Lower leg skin (tissue), 3 donors: ENCODE measurements at regions not wholly inside any gene's neighbourhood (a gene's known extent, or its start where the extent isn't known, plus 50 kb on each side); places are given as distances from the start of the nearest gene placed in this dataset.

ENCODE experiments used
- POLR2A ChIP-seq, 2 donors: fragments of 450-650 bp; IDR thresholded peaks; one replicate each; pipeline ENCODE4 v1.6.1; 2016 to 2017; ENCODE audit warnings: antibody characterized with exemption in 2 of 2, mild to moderate bottlenecking in 1 of 2, moderate library complexity in 1 of 2
- TF ChIP-seq, protein P1 (sequence below), 3 donors: fragments of 450-650 bp; IDR thresholded peaks; one replicate each; pipeline ENCODE4 v1.5.1; 2016; ENCODE audit warnings: antibody characterized with exemption in 3 of 3, mild to moderate bottlenecking in 3 of 3, moderate library complexity in 2 of 3

DNA sequence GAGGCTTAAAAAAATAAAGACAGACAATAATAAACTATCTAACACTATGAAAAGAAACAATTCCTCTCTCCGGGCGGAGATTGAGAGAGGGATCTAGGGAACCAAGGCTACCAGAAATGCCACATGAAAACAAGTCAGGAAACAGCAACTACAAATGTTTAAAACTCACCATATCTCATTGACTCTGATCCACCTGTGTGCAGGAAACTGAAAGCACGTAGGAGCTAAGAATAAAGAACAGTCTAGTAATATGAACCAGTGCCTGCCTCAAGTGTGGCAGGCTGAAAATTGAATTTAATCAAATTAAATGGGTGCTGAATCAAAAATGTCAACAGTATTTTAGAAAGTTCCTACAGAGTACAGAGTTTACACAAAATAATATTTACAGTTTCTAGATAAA lies 1701.0 kb downstream of the SLITRK5 start:
- TF ChIP-seq POLR2A (IDR thresholded peaks at IDR 0.05), result no peak
- TF ChIP-seq, protein P1, sequence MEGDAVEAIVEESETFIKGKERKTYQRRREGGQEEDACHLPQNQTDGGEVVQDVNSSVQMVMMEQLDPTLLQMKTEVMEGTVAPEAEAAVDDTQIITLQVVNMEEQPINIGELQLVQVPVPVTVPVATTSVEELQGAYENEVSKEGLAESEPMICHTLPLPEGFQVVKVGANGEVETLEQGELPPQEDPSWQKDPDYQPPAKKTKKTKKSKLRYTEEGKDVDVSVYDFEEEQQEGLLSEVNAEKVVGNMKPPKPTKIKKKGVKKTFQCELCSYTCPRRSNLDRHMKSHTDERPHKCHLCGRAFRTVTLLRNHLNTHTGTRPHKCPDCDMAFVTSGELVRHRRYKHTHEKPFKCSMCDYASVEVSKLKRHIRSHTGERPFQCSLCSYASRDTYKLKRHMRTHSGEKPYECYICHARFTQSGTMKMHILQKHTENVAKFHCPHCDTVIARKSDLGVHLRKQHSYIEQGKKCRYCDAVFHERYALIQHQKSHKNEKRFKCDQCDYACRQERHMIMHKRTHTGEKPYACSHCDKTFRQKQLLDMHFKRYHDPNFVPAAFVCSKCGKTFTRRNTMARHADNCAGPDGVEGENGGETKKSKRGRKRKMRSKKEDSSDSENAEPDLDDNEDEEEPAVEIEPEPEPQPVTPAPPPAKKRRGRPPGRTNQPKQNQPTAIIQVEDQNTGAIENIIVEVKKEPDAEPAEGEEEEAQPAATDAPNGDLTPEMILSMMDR (IDR thresholded peaks at IDR 0.05), result no peak
